GM12878 (cell line): ENCODE measurements at regions not wholly inside any gene's neighbourhood (a gene's known extent, or its start where the extent isn't known, plus 50 kb on each side); places are given as distances from the start of the nearest gene placed in this dataset.

Experiments
- EZH2 ChIP-seq: IDR thresholded peaks from 2 replicates; pipeline ENCODE4 v1.6.1; 2012; ENCODE audit warnings: low read depth, mild to moderate bottlenecking, control low read depth, inconsistent platforms, low read length, borderline replicate concordance; ENCODE audit not compliant: control insufficient read depth
- IKZF2 ChIP-seq, 2 experiments: fragments of 450-650 bp; IDR thresholded peaks; 2 replicates each; pipeline ENCODE4 v1.6.1; 2017; ENCODE audit warnings: mild to moderate bottlenecking in 2 of 2, moderate library complexity in 2 of 2
- JUNB ChIP-seq: IDR thresholded peaks from 2 replicates; pipeline ENCODE4 v1.6.1; 2016; ENCODE audit warnings: antibody characterized with exemption, mild to moderate bottlenecking
- MAX ChIP-seq: IDR thresholded peaks from 2 replicates; pipeline ENCODE4 v1.6.1; 2012; ENCODE audit warnings: low read depth, low read length, improper control_type of control experiment
- MYC ChIP-seq: IDR thresholded peaks from 2 replicates; pipeline ENCODE4 v1.6.1; 2011; ENCODE audit warnings: mild to moderate bottlenecking, low read length, moderate library complexity, inconsistent platforms; ENCODE audit not compliant: insufficient read depth, insufficient replicate concordance, insufficient read length, severe bottlenecking
- NFYB ChIP-seq: IDR thresholded peaks from 2 replicates; pipeline ENCODE4 v1.6.1; 2011; ENCODE audit warnings: low read depth, mild to moderate bottlenecking, low read length, improper control_type of control experiment, moderate library complexity; ENCODE audit not compliant: insufficient read depth
- PAX8 ChIP-seq: fragments of 450-650 bp; IDR thresholded peaks from 2 replicates; pipeline ENCODE4 v1.6.1; 2017; ENCODE audit warnings: mild to moderate bottlenecking, moderate library complexity
- POLR2AphosphoS5 ChIP-seq: IDR thresholded peaks from 2 replicates; pipeline ENCODE4 v1.6.1; 2011; ENCODE audit warnings: mild to moderate bottlenecking, low read length, inconsistent platforms
- SIN3A ChIP-seq: IDR thresholded peaks from 2 replicates; pipeline ENCODE4 v1.6.1; 2012; ENCODE audit warnings: low read depth, low read length, improper control_type of control experiment
- TF ChIP-seq, protein P1 (sequence below), 3 experiments: IDR thresholded peaks in 2 of 3; conservative IDR thresholded peaks in 1 of 3; 2 replicates each; pipeline ENCODE4 v1.5.1; 2011; ENCODE audit warnings: low read depth in 3 of 3, low read length in 3 of 3, mild to moderate bottlenecking in 3 of 3, control low read depth in 2 of 3, moderate library complexity in 2 of 3, inconsistent platforms in 1 of 3, mixed read lengths in 1 of 3; ENCODE audit not compliant: control insufficient read depth in 2 of 3, insufficient read depth in 1 of 3; ENCODE audit errors: extremely low read depth in 1 of 3
- TF ChIP-seq, protein P2 (sequence below): IDR thresholded peaks from 2 replicates; pipeline ENCODE4 v1.6.1; 2012; ENCODE audit warnings: low read length, inconsistent platforms

- TF ChIP-seq, protein P1, sequence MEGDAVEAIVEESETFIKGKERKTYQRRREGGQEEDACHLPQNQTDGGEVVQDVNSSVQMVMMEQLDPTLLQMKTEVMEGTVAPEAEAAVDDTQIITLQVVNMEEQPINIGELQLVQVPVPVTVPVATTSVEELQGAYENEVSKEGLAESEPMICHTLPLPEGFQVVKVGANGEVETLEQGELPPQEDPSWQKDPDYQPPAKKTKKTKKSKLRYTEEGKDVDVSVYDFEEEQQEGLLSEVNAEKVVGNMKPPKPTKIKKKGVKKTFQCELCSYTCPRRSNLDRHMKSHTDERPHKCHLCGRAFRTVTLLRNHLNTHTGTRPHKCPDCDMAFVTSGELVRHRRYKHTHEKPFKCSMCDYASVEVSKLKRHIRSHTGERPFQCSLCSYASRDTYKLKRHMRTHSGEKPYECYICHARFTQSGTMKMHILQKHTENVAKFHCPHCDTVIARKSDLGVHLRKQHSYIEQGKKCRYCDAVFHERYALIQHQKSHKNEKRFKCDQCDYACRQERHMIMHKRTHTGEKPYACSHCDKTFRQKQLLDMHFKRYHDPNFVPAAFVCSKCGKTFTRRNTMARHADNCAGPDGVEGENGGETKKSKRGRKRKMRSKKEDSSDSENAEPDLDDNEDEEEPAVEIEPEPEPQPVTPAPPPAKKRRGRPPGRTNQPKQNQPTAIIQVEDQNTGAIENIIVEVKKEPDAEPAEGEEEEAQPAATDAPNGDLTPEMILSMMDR (IDR thresholded peaks at IDR 0.05 in 2 of 3, conservative IDR thresholded peaks at IDR 0.05 in 1 of 3; ENCODE audit: control insufficient read depth in 2 of 3, extremely low read depth in 1 of 3, insufficient read depth in 1 of 3, low read depth in 3 of 3, low read length in 3 of 3) = no peak
- TF ChIP-seq NFYB (no peak), PAX8 (no peak), POLR2AphosphoS5 (no peak), MAX (no peak), IKZF2 (IDR thresholded peaks at IDR 0.05) (no peak), SIN3A (no peak), JUNB (no peak), EZH2 (no peak), MYC (no peak)
- TF ChIP-seq, protein P2, sequence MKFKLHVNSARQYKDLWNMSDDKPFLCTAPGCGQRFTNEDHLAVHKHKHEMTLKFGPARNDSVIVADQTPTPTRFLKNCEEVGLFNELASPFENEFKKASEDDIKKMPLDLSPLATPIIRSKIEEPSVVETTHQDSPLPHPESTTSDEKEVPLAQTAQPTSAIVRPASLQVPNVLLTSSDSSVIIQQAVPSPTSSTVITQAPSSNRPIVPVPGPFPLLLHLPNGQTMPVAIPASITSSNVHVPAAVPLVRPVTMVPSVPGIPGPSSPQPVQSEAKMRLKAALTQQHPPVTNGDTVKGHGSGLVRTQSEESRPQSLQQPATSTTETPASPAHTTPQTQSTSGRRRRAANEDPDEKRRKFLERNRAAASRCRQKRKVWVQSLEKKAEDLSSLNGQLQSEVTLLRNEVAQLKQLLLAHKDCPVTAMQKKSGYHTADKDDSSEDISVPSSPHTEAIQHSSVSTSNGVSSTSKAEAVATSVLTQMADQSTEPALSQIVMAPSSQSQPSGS = no peak
These were observed 495.6 kb upstream of the ISX start for GRCh38 chr22:34570408-34570807.
